ENCODE measurements at regions not wholly inside any gene's neighbourhood (a gene's known extent, or its start where the extent isn't known, plus 50 kb on each side); places are given as distances from the start of the nearest gene placed in this dataset.

DNA sequence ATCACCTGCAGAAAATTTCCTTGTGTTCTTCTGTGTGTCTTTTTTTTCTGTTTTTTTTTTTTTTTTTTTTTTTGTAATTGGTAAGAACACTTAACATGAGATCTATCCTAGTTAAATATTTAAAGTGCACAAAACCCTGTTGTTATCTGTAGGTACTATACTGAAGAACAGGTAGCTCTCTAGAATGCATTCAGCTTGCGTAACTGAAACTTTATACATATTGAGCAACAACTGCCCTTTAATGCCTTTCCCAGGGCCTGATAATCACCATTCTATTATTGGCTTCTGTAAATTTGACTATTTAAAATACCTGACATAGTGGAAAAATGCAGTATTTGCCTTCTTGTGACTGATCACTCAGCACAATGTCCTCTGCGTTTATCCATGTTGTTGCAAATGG, 701.8 kb downstream of the SUCLG1 start:
- Mint-ChIP-seq H3K4me3 (no peak overlapping the region), H3K27me3 (no peaks in the 10 kb centered on the region), H3K4me1 (no peaks in the 10 kb centered on the region), H3K36me3 (ENCODE audit: low read depth) (no peaks in the 10 kb centered on the region), H3K27ac (no peak overlapping the region)
- H3K9me3 ChIP-seq (ENCODE audit: control insufficient read depth, low read length, poor library complexity, severe bottlenecking) = no peaks in the 10 kb centered on the region
- DNase-seq (no peak), ATAC-seq (no peak)

DNA sequence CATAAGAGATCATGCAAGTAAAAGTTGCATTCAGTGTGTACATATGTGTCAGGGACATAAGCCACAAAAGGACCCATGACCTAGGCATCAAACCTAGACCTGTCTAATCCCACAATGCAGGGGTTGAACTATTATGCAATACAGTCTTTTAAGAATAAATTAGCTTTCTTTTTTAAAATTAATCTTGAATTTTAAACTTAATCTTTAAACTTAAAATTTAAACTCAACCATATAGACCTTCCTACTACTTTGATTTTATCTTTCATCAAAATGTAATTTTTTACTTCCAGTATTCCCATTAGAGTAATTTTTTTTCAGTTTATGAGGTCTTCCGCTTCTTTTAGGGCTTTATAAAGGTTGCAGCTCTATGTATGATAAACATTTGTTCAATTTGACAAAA, 702.9 kb downstream of the SUCLG1 start:
- Mint-ChIP-seq H3K27ac (no peak overlapping the region), H3K4me3 (no peak overlapping the region), H3K4me1 (no peaks in the 10 kb centered on the region), H3K27me3 (no peaks in the 10 kb centered on the region), H3K36me3 (ENCODE audit: low read depth) (no peaks in the 10 kb centered on the region)
- no peak for DNase-seq
- ATAC-seq = no peak
- no peaks in the 10 kb centered on the region for H3K9me3 ChIP-seq (ENCODE audit: control insufficient read depth, low read length, poor library complexity, severe bottlenecking)

- no peaks in the 10 kb centered on the region for H3K9me3 ChIP-seq (ENCODE audit: control insufficient read depth, low read length, poor library complexity, severe bottlenecking)
- Mint-ChIP-seq H3K27me3 (no peaks in the 10 kb centered on the region), H3K4me1 (no peaks in the 10 kb centered on the region), H3K27ac (no peak overlapping the region), H3K4me3 (no peak overlapping the region), H3K36me3 (ENCODE audit: low read depth) (no peaks in the 10 kb centered on the region)
- no peak for DNase-seq
- no peak for ATAC-seq
Observed at GRCh38 chr2:83747141-83747540, 711.9 kb downstream of the SUCLG1 start.

GRCh38 chr2:83744855-83745254, 714.2 kb downstream of the SUCLG1 start:
- Mint-ChIP-seq H3K4me1 (no peaks in the 10 kb centered on the region), H3K4me3 (no peak overlapping the region), H3K27ac (no peak overlapping the region), H3K27me3 (no peaks in the 10 kb centered on the region), H3K36me3 (ENCODE audit: low read depth) (no peaks in the 10 kb centered on the region)
- ATAC-seq = no peak
- no peaks in the 10 kb centered on the region for H3K9me3 ChIP-seq (ENCODE audit: control insufficient read depth, low read length, poor library complexity, severe bottlenecking)
- no peak for DNase-seq

GRCh38 chr2:83742117-83742782, 716.8 kb downstream of the SUCLG1 start:
- no peak for DNase-seq
- H3K9me3 ChIP-seq (ENCODE audit: control insufficient read depth, low read length, poor library complexity, severe bottlenecking) = no peaks in the 10 kb centered on the region
- H3K4me1 Mint-ChIP-seq = no peaks in the 10 kb centered on the region
- no peak for ATAC-seq
- H3K36me3 Mint-ChIP-seq (ENCODE audit: low read depth) = no peaks in the 10 kb centered on the region
- H3K27ac Mint-ChIP-seq = no peak overlapping the region
- H3K27me3 Mint-ChIP-seq = no peaks in the 10 kb centered on the region
- no peak overlapping the region for H3K4me3 Mint-ChIP-seq

GRCh38 chr2:83730223-83730622, 728.9 kb downstream of the SUCLG1 start:
- DNase-seq (no peak), ATAC-seq (no peak)
- H3K4me3 Mint-ChIP-seq = no peak overlapping the region
- H3K9me3 ChIP-seq (ENCODE audit: control insufficient read depth, low read length, poor library complexity, severe bottlenecking) = no peaks in the 10 kb centered on the region
- no peaks in the 10 kb centered on the region for H3K4me1 Mint-ChIP-seq
- H3K27me3 Mint-ChIP-seq = no peaks in the 10 kb centered on the region
- no peaks in the 10 kb centered on the region for H3K36me3 Mint-ChIP-seq (ENCODE audit: low read depth)
- no peak overlapping the region for H3K27ac Mint-ChIP-seq

DNA sequence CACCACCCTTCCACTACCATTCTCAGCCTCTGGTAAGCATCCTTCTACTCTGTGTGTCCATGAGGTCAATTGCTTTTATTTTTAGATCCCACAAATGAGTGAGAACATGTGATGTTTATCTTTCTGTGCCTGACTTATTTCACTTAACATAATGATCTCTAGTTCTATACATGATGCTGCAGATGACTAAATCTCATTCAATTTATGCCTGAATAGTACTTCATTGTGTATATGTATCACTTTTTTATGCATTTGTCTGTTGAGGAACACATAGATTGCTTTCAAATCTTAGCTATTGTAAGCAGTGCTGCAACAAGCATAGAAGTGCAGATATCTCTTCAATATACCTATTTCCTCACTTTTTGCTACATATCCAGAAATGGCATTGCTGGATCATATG, 733.3 kb downstream of the SUCLG1 start:
- no peaks in the 10 kb centered on the region for H3K36me3 Mint-ChIP-seq (ENCODE audit: low read depth)
- no peak for DNase-seq
- H3K4me3 Mint-ChIP-seq = no peak overlapping the region
- ATAC-seq = no peak
- no peaks in the 10 kb centered on the region for H3K27me3 Mint-ChIP-seq
- no peaks in the 10 kb centered on the region for H3K4me1 Mint-ChIP-seq
- H3K27ac Mint-ChIP-seq = no peak overlapping the region
- no peaks in the 10 kb centered on the region for H3K9me3 ChIP-seq (ENCODE audit: control insufficient read depth, low read length, poor library complexity, severe bottlenecking)

DNA sequence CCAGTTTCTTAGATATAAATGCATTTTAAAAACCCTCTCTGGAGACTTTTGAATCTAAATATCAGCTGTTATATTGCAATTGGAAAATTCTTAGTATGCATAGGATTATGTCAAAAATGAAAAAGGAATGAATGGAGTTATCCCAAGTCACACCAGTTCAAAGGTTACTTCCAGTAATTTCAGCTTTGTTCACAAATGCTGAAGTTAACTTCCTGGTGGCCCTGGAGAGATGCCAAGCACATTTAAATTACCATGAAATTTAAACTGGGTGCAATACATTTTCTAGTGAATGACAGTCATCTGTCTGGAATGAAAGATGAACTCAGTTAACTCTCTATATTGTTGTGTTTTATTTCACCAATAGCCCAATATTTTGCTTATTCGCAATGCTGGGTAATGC, 753.9 kb downstream of the SUCLG1 start:
- Mint-ChIP-seq H3K4me1 (no peaks in the 10 kb centered on the region), H3K27me3 (no peaks in the 10 kb centered on the region), H3K4me3 (no peak overlapping the region), H3K27ac (no peak overlapping the region), H3K36me3 (ENCODE audit: low read depth) (no peaks in the 10 kb centered on the region)
- ATAC-seq = no peak
- DNase-seq = no peak
- no peaks in the 10 kb centered on the region for H3K9me3 ChIP-seq (ENCODE audit: control insufficient read depth, low read length, poor library complexity, severe bottlenecking)

DNA sequence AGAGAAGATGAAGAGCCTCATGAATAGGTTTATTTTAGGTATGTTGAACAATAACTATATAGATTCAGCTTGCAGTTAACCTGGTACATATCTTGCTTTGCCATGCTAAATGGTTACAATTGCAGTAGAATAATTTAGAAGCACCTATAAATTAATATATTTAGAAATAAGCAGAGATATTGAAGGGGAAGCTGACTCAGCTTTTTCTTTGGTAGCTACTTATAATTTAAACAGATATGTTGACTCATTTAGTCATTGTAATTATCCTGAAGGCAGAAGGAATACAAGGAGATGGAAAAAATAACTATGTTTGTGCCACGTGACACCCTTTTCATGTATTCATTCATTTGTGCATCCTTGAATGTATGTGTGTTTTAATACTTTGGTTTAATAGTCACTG, 755.5 kb downstream of the SUCLG1 start:
- no peak for DNase-seq

GRCh38 chr2:83696838-83697237, 762.2 kb downstream of the SUCLG1 start:
- ATAC-seq (no peak), DNase-seq (no peak)
- no peaks in the 10 kb centered on the region for H3K27me3 Mint-ChIP-seq
- H3K27ac Mint-ChIP-seq = no peak overlapping the region
- H3K9me3 ChIP-seq (ENCODE audit: control insufficient read depth, low read length, poor library complexity, severe bottlenecking) = no peaks in the 10 kb centered on the region
- no peaks in the 10 kb centered on the region for H3K4me1 Mint-ChIP-seq
- no peak overlapping the region for H3K4me3 Mint-ChIP-seq
- H3K36me3 Mint-ChIP-seq (ENCODE audit: low read depth) = no peaks in the 10 kb centered on the region

More for the DNA sequence above, 755.5 kb downstream of the SUCLG1 start:
- no peak overlapping the region for H3K27ac Mint-ChIP-seq
- H3K4me3 Mint-ChIP-seq = no peak overlapping the region
- H3K4me1 Mint-ChIP-seq = no peaks in the 10 kb centered on the region
- H3K27me3 Mint-ChIP-seq = no peaks in the 10 kb centered on the region
- ATAC-seq = no peak
- H3K36me3 Mint-ChIP-seq (ENCODE audit: low read depth) = no peaks in the 10 kb centered on the region
- H3K9me3 ChIP-seq (ENCODE audit: control insufficient read depth, low read length, poor library complexity, severe bottlenecking) = no peaks in the 10 kb centered on the region

DNA sequence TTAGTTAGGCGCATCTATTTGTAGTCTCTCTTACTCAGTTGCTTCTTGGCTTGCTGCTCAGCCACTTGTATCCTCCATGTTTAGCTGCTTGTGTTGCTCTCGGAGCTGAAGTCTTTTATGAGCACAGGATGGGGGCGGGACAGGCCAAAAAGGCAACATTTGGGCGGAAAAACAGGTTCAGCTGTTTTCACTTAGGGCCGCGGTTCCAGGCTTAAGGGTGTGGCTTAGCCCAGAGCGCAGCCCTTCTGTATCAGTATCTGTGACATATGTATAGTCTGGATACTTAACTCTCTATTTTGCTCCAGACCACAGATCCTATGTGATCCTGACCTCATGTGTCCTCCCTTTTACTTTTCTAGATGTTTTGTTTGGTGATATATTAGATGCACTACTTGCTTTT, 763.5 kb downstream of the SUCLG1 start:
- ATAC-seq = no peak
- Mint-ChIP-seq H3K4me1 (no peaks in the 10 kb centered on the region), H3K27ac (no peak overlapping the region), H3K36me3 (ENCODE audit: low read depth) (no peaks in the 10 kb centered on the region), H3K27me3 (no peaks in the 10 kb centered on the region), H3K4me3 (no peak overlapping the region)
- no peaks in the 10 kb centered on the region for H3K9me3 ChIP-seq (ENCODE audit: control insufficient read depth, low read length, poor library complexity, severe bottlenecking)
- no peak for DNase-seq

DNA sequence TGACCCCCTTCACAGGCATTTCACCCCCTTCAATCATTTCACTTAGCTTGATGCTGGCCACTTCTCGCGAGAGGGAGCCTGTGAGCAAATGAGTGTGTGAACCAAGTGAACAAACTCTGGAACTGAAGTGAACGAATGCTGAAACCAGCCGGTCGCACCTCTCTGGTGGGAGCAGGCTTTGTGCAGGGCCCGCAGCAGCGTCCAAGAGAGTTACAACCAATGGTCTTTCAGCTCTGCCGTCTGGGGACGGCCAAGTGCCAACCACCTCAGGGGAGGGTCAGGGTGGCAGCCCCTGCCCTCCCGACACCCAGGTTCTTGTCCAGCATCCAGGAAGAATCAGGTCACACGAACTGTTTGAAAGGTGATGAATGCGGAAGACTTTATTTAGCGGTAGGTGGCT, 764.0 kb downstream of the SUCLG1 start:
- no peak overlapping the region for H3K4me3 Mint-ChIP-seq
- H3K27ac Mint-ChIP-seq = no peak overlapping the region
- no peaks in the 10 kb centered on the region for H3K36me3 Mint-ChIP-seq (ENCODE audit: low read depth)
- H3K4me1 Mint-ChIP-seq = no peaks in the 10 kb centered on the region
- ATAC-seq (no peak), DNase-seq (no peak)
- H3K27me3 Mint-ChIP-seq = no peaks in the 10 kb centered on the region
- no peaks in the 10 kb centered on the region for H3K9me3 ChIP-seq (ENCODE audit: control insufficient read depth, low read length, poor library complexity, severe bottlenecking)

DNA sequence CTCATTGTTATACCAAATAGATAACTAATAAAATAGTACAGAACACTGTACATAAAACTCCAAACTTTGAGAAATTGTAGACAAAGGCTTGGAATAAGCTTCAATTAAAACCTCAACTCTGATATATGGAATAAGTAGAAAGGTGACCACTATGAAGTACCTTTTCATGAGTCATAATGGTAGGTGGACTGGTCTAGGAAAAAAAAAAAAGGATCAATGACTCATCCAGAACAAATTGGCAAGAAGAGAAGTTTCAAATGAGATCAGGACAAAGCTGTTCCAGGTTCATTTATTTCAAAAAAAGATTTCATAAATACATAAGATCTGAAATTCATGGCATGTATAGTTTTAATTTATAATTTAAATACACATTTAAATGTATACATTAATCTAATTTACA, 769.7 kb downstream of the SUCLG1 start:
- no peaks in the 10 kb centered on the region for H3K36me3 Mint-ChIP-seq (ENCODE audit: low read depth)

GRCh38 chr2:83686863-83687262, 772.2 kb downstream of the SUCLG1 start:
- H3K4me3 Mint-ChIP-seq = no peak overlapping the region
- DNase-seq (no peak), ATAC-seq (no peak)
- H3K9me3 ChIP-seq (ENCODE audit: control insufficient read depth, low read length, poor library complexity, severe bottlenecking) = no peaks in the 10 kb centered on the region
- H3K4me1 Mint-ChIP-seq = no peaks in the 10 kb centered on the region
- H3K27me3 Mint-ChIP-seq = no peaks in the 10 kb centered on the region
- no peak overlapping the region for H3K27ac Mint-ChIP-seq
- H3K36me3 Mint-ChIP-seq (ENCODE audit: low read depth) = no peaks in the 10 kb centered on the region

More for the DNA sequence above, 769.7 kb downstream of the SUCLG1 start:
- H3K27me3 Mint-ChIP-seq = no peaks in the 10 kb centered on the region
- H3K4me1 Mint-ChIP-seq = no peaks in the 10 kb centered on the region
- no peak overlapping the region for H3K27ac Mint-ChIP-seq
- H3K4me3 Mint-ChIP-seq = no peak overlapping the region
- no peaks in the 10 kb centered on the region for H3K9me3 ChIP-seq (ENCODE audit: control insufficient read depth, low read length, poor library complexity, severe bottlenecking)
- DNase-seq (no peak), ATAC-seq (no peak)
